Type B pancreatic cell (in vitro differentiated cells): ENCODE measurements at regions not wholly inside any gene's neighbourhood (a gene's known extent, or its start where the extent isn't known, plus 50 kb on each side); places are given as distances from the start of the nearest gene placed in this dataset.

Experiments
- DNase-seq: peaks from one replicate; pipeline ENCODE4 v3.0.0; 2021; ENCODE audit warnings: mixed read lengths; ENCODE audit not compliant: unreplicated experiment; ENCODE audit errors: extremely low spot score
- H3K27ac Mint-ChIP-seq: 2 replicates; pipeline ENCODE4 v1.8.0; 2021; ENCODE audit warnings: mild to moderate bottlenecking, mixed read lengths
- H3K27me3 Mint-ChIP-seq: 2 replicates; pipeline ENCODE4 v1.8.0; 2021; ENCODE audit warnings: mixed read lengths
- H3K36me3 Mint-ChIP-seq: 2 replicates; pipeline ENCODE4 v1.8.0; 2021; ENCODE audit warnings: mixed read lengths
- H3K4me1 Mint-ChIP-seq: one replicate; pipeline ENCODE4 v1.8.0; 2021; ENCODE audit warnings: mixed read lengths; ENCODE audit not compliant: unreplicated experiment
- H3K4me3 Mint-ChIP-seq: 2 replicates; pipeline ENCODE4 v1.8.0; 2021; ENCODE audit warnings: mild to moderate bottlenecking, mixed read lengths
- H3K9me3 Mint-ChIP-seq: 2 replicates; pipeline ENCODE4 v1.8.0; 2021; ENCODE audit warnings: mixed read lengths
- CTCF ChIP-seq: fragments of 200-600 bp; sonication (generic); conservative IDR thresholded peaks from 2 replicates; pipeline ENCODE4 v1.5.0; 2021; ENCODE audit warnings: antibody characterized with exemption, mild to moderate bottlenecking

GRCh38 chr12:13687633-13688032, 293.8 kb downstream of the GRIN2B start:
- no peak for TF ChIP-seq CTCF
- Mint-ChIP-seq H3K27ac (no peak overlapping the region), H3K9me3 (no peaks in the 10 kb centered on the region), H3K27me3 (peaks cover 27% of the 10 kb centered on the region), H3K36me3 (no peaks in the 10 kb centered on the region), H3K4me1 (no peaks in the 10 kb centered on the region), H3K4me3 (no peak overlapping the region)
- no peak for DNase-seq

- Mint-ChIP-seq H3K9me3 (no peaks in the 10 kb centered on the region), H3K27ac (no peak overlapping the region), H3K4me3 (no peak overlapping the region), H3K4me1 (no peaks in the 10 kb centered on the region), H3K36me3 (no peaks in the 10 kb centered on the region), H3K27me3 (peaks cover 26% of the 10 kb centered on the region)
- TF ChIP-seq CTCF, result no peak
- no peak for DNase-seq
These were observed 295.1 kb downstream of the GRIN2B start for GRCh38 chr12:13686260-13686659.

GRCh38 chr12:13680916-13681315, 300.5 kb downstream of the GRIN2B start:
- DNase-seq, result no peak
- peaks cover 32% of the 10 kb centered on the region for H3K27me3 Mint-ChIP-seq
- H3K27ac Mint-ChIP-seq, result no peak overlapping the region
- no peaks in the 10 kb centered on the region for H3K4me1 Mint-ChIP-seq
- H3K36me3 Mint-ChIP-seq, result peaks cover 4% of the 10 kb centered on the region
- no peak overlapping the region for H3K4me3 Mint-ChIP-seq
- H3K9me3 Mint-ChIP-seq, result peaks cover 5% of the 10 kb centered on the region
- TF ChIP-seq CTCF, result no peak

- TF ChIP-seq CTCF, result no peak
- Mint-ChIP-seq H3K4me3 (no peak overlapping the region), H3K4me1 (no peaks in the 10 kb centered on the region), H3K27me3 (peaks cover 42% of the 10 kb centered on the region), H3K9me3 (peaks cover 11% of the 10 kb centered on the region), H3K36me3 (peaks cover 4% of the 10 kb centered on the region), H3K27ac (no peak overlapping the region)
- DNase-seq, result no peak
These were observed 304.5 kb downstream of the GRIN2B start for GRCh38 chr12:13676880-13677279.

- H3K27me3 Mint-ChIP-seq, result peaks cover 57% of the 10 kb centered on the region
These were observed 311.0 kb downstream of the GRIN2B start for GRCh38 chr12:13670285-13670866.

More at GRCh38 chr12:13670285-13670866, 311.0 kb downstream of the GRIN2B start:
- Mint-ChIP-seq H3K36me3 (no peaks in the 10 kb centered on the region), H3K4me3 (no peak overlapping the region), H3K4me1 (no peaks in the 10 kb centered on the region), H3K27ac (no peak overlapping the region), H3K9me3 (peaks cover 6% of the 10 kb centered on the region)
- TF ChIP-seq CTCF, result no peak
- DNase-seq, result no peak
